IPS-15b (cell line): ENCODE measurements at regions not wholly inside any gene's neighbourhood (a gene's known extent, or its start where the extent isn't known, plus 50 kb on each side); places are given as distances from the start of the nearest gene placed in this dataset.
"Not testable (repeated sequence)": the region's sequence is repeated elsewhere in the genome, so short reads cannot be mapped to it uniquely, and the experiment has no call there.

ENCODE experiments used
- H3K27me3 ChIP-seq: one replicate; pipeline ENCODE4 v1.6.1; 2013; ENCODE audit warnings: low read length; ENCODE audit not compliant: control insufficient read depth, insufficient read depth
- H3K36me3 ChIP-seq: one replicate; pipeline ENCODE4 v1.6.1; 2013; ENCODE audit warnings: low read length; ENCODE audit not compliant: control insufficient read depth, insufficient read depth
- H3K4me1 ChIP-seq: one replicate; pipeline ENCODE4 v1.6.1; 2013; ENCODE audit warnings: mild to moderate bottlenecking, low read length; ENCODE audit not compliant: control insufficient read depth, insufficient read depth
- H3K4me3 ChIP-seq: one replicate; pipeline ENCODE4 v1.5.1; 2013; ENCODE audit warnings: low read depth, low read length
- H3K9ac ChIP-seq: one replicate; pipeline ENCODE4 v1.6.1; 2013; ENCODE audit warnings: low read depth, mild to moderate bottlenecking, low read length
- H3K9me3 ChIP-seq: one replicate; pipeline ENCODE4 v1.6.1; 2013; ENCODE audit warnings: mild to moderate bottlenecking, low read length; ENCODE audit not compliant: control insufficient read depth, insufficient read depth

GRCh38 chr11:37320921-37321320, 722.9 kb upstream of the RAG2 start:
- no peak overlapping the region for H3K9ac ChIP-seq
- no peaks in the 10 kb centered on the region for H3K4me1 ChIP-seq
- no peaks in the 10 kb centered on the region for H3K27me3 ChIP-seq
- H3K9me3 ChIP-seq = no peaks in the 10 kb centered on the region
- H3K36me3 ChIP-seq = no peaks in the 10 kb centered on the region
- no peak overlapping the region for H3K4me3 ChIP-seq

- H3K4me3 ChIP-seq = no peak overlapping the region
- H3K36me3 ChIP-seq = no peaks in the 10 kb centered on the region
- no peaks in the 10 kb centered on the region for H3K4me1 ChIP-seq
- H3K27me3 ChIP-seq = no peaks in the 10 kb centered on the region
- H3K9ac ChIP-seq = no peak overlapping the region
- no peaks in the 10 kb centered on the region for H3K9me3 ChIP-seq
These were observed 719.8 kb upstream of the RAG2 start for GRCh38 chr11:37317803-37318202.

GRCh38 chr11:37313266-37313665, 715.2 kb upstream of the RAG2 start:
- Histone ChIP-seq H3K36me3 (no peaks in the 10 kb centered on the region), H3K4me1 (no peaks in the 10 kb centered on the region), H3K27me3 (no peaks in the 10 kb centered on the region), H3K9ac (no peak overlapping the region), H3K4me3 (no peak overlapping the region), H3K9me3 (no peaks in the 10 kb centered on the region)

- no peaks in the 10 kb centered on the region for H3K27me3 ChIP-seq
- H3K9me3 ChIP-seq = peaks cover 3% of the 10 kb centered on the region
- H3K9ac ChIP-seq = no peak overlapping the region
- H3K4me3 ChIP-seq = no peak overlapping the region
- no peaks in the 10 kb centered on the region for H3K36me3 ChIP-seq
- H3K4me1 ChIP-seq = no peaks in the 10 kb centered on the region
These were observed 708.5 kb upstream of the RAG2 start for GRCh38 chr11:37306563-37306962.

- H3K9me3 ChIP-seq, H3K9ac ChIP-seq, H3K4me1 ChIP-seq, H3K27me3 ChIP-seq, H3K36me3 ChIP-seq, H3K4me3 ChIP-seq: not testable (repeated sequence)
These were observed 703.4 kb upstream of the RAG2 start for GRCh38 chr11:37301405-37301804.

- no peak overlapping the region for H3K9ac ChIP-seq
- H3K4me3 ChIP-seq = no peak overlapping the region
- no peaks in the 10 kb centered on the region for H3K36me3 ChIP-seq
- H3K27me3 ChIP-seq = no peaks in the 10 kb centered on the region
- H3K4me1 ChIP-seq = no peaks in the 10 kb centered on the region
- no peaks in the 10 kb centered on the region for H3K9me3 ChIP-seq
These were observed 700.1 kb upstream of the RAG2 start for GRCh38 chr11:37298173-37298572.

- no peaks in the 10 kb centered on the region for H3K36me3 ChIP-seq
- H3K27me3 ChIP-seq = no peaks in the 10 kb centered on the region
- no peak overlapping the region for H3K9ac ChIP-seq
- H3K9me3 ChIP-seq = no peaks in the 10 kb centered on the region
- no peaks in the 10 kb centered on the region for H3K4me1 ChIP-seq
- no peak overlapping the region for H3K4me3 ChIP-seq
These were observed 688.9 kb upstream of the RAG2 start for GRCh38 chr11:37286890-37287289.

GRCh38 chr11:37282367-37282766, 684.3 kb upstream of the RAG2 start:
- no peak overlapping the region for H3K9ac ChIP-seq
- H3K9me3 ChIP-seq = no peaks in the 10 kb centered on the region
- no peaks in the 10 kb centered on the region for H3K36me3 ChIP-seq
- H3K27me3 ChIP-seq = no peaks in the 10 kb centered on the region
- H3K4me3 ChIP-seq = no peak overlapping the region
- no peaks in the 10 kb centered on the region for H3K4me1 ChIP-seq

GRCh38 chr11:37280200-37280599, 682.2 kb upstream of the RAG2 start:
- no peaks in the 10 kb centered on the region for H3K36me3 ChIP-seq
- no peak overlapping the region for H3K9ac ChIP-seq
- H3K4me1 ChIP-seq = no peaks in the 10 kb centered on the region
- no peak overlapping the region for H3K4me3 ChIP-seq
- H3K9me3 ChIP-seq = no peaks in the 10 kb centered on the region
- no peaks in the 10 kb centered on the region for H3K27me3 ChIP-seq

- Histone ChIP-seq H3K4me3 (no peak overlapping the region), H3K27me3 (no peaks in the 10 kb centered on the region), H3K4me1 (no peaks in the 10 kb centered on the region), H3K9ac (no peak overlapping the region), H3K9me3 (no peaks in the 10 kb centered on the region), H3K36me3 (no peaks in the 10 kb centered on the region)
These were observed 679.9 kb upstream of the RAG2 start for GRCh38 chr11:37277896-37278465.

GRCh38 chr11:37264783-37265182, 666.7 kb upstream of the RAG2 start:
- Histone ChIP-seq H3K4me3 (no peak overlapping the region), H3K9me3 (no peaks in the 10 kb centered on the region)

GRCh38 chr11:37264060-37264459, 666.0 kb upstream of the RAG2 start:
- H3K9me3 ChIP-seq = no peaks in the 10 kb centered on the region
- no peaks in the 10 kb centered on the region for H3K36me3 ChIP-seq
- H3K9ac ChIP-seq = no peak overlapping the region
- no peak overlapping the region for H3K4me3 ChIP-seq
- H3K4me1 ChIP-seq = peaks cover 3% of the 10 kb centered on the region
- no peaks in the 10 kb centered on the region for H3K27me3 ChIP-seq

More at GRCh38 chr11:37264783-37265182, 666.7 kb upstream of the RAG2 start:
- H3K4me1 ChIP-seq = no peaks in the 10 kb centered on the region
- no peak overlapping the region for H3K9ac ChIP-seq
- H3K27me3 ChIP-seq = no peaks in the 10 kb centered on the region
- no peaks in the 10 kb centered on the region for H3K36me3 ChIP-seq
